ENCODE measurements at regions not wholly inside any gene's neighbourhood (a gene's known extent, or its start where the extent isn't known, plus 50 kb on each side); places are given as distances from the start of the nearest gene placed in this dataset.

DNA sequence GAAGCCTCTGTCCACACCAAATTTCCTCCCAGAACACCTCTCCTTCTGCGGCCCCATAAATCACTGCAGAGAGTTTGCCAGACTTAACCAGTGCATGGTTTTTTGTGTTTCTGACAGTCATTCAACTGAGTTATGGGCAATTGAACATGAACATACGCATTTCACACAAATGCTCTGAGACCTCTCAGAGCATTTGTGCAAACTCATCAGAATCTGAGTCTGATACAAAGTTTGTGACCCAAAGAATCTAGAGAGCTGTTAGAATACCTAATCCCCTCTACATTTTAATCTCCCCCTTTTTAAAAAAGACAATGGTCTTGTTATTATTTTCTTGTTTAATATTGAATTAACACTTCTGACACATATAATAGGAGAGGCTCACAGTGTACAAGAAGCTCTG lies 416.9 kb upstream of the SMARCA2 start:
- ATAC-seq: no peak
- DNase-seq: no peak
- intact Hi-C loops (cut with micrococcal nuclease): no loop called here

DNA sequence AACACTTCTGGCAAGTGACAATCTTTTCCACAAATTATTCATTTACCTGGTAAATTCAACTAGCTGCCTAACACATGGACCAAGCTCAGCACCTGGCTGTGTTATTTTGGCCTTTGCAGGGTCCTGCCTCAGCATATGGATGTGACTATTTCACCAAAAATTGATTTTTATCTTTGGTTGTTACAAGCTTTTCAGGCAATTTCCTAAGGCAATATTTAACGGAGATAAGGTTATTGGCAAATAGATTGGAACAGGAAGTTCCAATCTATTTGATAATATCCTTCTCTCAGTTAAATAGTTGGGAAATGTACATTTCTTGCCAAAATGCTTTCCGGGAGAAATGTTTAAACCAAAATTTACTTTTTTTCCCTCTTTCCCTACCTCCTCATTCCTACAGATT lies 415.2 kb upstream of the SMARCA2 start:
- no peak for DNase-seq
- intact Hi-C loops (cut with micrococcal nuclease): no loop called here
- ATAC-seq: no peak

DNA sequence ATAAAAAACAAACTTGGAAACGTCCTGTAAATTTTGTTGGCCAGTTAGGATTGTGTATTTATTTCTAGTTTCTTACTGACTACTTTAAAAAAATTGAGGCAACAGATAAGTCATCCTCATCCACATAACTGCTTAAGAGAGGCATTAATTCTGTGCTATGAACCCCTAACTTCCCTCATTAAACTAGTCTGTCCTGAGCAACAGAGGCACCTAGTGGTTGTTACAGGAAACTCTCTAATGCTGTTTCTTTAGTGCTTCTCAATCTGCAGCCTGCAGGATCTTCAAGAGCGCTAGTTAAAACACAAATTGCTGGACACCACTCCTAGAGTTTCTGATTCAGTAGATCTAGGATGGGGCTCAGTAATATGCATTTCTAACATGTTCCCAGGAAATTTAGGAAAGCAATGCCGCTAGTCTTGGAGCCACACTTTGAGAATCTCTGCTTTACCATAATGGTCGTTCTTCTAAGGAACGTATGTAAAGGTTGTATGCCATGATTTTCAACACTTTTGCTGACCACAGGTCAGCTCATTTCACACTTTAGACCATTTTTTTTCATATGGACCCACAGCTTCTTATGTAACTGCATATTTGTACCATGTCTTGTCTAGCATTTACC lies 410.1 kb upstream of the SMARCA2 start:
- no peak for DNase-seq
- intact Hi-C loops (cut with micrococcal nuclease): no loop called here
- ATAC-seq: no peak

DNA sequence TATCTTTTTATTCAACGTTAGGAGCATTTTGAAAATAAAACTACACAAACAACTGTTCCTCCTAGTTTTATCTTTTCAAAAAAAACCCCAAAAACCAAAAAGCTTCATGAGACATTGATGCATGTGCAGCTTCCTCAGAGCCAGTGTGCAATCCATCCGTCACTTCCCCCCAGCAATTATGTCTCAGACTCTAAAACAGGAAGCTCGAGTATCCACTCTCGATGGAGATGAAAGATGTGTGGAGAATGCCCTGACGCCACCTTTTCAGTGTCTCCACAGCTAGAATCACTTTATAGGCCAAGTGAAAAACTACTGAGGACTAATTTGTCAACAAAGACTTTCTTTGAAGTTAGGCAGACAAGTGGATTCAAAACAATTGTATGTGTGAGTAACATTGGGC lies 408.9 kb upstream of the SMARCA2 start:
- intact Hi-C loops (cut with micrococcal nuclease): no loop called here
- ATAC-seq (no peak), DNase-seq (no peak)

DNA sequence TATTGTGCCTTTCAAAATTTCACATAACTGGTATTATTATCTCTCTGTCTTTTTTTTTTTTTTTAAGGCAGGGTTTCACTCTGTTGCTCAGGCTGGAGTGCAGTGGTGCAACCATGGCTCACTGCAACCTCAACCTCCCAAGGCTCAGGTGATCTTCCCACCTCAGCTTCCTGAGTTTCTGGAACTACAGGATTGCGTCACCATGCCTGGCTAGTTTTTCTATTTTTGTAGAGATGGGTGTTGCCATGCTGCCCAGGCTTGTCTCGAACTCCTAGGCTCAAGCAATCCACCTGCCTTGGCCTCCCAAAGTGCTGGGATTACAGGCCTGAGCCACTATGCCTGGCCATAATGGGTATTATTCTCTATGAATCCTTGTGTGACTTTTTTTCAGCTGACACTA lies 402.3 kb upstream of the SMARCA2 start:
- ATAC-seq: no peak
- DNase-seq: no peak

GRCh38 chr9:1617419-1617818 lies 397.7 kb upstream of the SMARCA2 start:
- DNase-seq: no peak
- ATAC-seq: no peak
- intact Hi-C loops (cut with micrococcal nuclease): no loop called here

More for the DNA sequence above, 402.3 kb upstream of the SMARCA2 start:
- intact Hi-C loops (cut with micrococcal nuclease): no loop called here

DNA sequence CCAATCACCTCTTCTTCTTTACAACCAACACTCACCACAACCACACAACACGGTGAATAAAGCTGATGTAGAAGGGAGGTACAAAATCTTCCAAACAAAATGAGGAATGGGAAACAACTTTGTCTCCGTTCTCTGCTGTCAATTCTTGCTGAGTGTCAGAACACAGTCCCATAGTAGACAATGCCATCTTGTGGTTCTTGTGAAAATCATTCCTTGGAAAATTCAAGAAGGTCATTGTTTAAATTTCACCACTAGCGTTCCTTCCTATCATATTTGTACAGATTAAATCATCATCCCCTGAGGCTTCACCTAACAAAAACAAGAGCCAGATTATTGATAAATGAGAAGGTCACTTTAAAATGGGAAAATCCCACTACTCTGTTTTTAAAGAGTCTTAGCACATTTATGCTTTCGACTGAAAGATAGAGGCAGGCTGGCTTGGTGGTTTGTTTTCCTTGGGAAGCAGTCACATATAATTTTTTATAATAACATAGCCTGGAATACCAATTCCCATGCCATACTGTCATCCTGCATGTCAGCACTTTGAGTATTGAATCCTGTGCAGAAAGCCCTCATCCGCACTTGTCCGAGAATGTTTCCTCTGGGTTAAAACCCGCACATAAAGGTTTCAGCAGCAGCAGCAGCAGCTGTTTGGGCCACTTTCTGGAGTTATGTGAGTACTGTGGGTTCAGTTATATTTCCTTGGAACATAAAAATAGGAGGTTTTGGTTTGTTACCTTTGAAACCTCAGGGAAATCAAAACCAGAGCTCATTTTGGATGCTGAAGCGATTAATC lies 395.0 kb upstream of the SMARCA2 start:
- no peak for ATAC-seq
- DNase-seq: no peak
- intact Hi-C loops (cut with micrococcal nuclease): no loop called here

DNA sequence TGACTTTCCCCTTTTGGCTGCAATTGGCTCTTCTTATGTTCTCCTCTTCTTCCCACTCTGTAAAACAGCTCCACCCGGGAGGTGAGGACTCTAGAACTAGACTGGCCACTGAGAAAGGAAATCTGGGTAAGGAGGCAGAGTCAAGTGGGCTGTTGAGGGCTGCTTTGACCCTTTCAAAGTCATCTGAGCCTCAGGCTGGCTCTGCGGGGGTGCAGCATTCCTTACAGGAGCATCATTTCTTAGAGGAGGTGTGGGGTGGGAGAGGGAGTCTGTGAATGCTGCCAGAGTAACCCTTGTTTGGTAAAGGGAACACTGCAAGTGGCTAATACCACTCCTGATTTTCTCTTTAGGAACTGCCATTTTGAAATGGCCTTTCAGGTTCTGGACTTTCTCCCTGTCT lies 377.7 kb upstream of the SMARCA2 start:
- ATAC-seq (no peak), DNase-seq (no peak)
- intact Hi-C loops (cut with micrococcal nuclease): no loop called here

DNA sequence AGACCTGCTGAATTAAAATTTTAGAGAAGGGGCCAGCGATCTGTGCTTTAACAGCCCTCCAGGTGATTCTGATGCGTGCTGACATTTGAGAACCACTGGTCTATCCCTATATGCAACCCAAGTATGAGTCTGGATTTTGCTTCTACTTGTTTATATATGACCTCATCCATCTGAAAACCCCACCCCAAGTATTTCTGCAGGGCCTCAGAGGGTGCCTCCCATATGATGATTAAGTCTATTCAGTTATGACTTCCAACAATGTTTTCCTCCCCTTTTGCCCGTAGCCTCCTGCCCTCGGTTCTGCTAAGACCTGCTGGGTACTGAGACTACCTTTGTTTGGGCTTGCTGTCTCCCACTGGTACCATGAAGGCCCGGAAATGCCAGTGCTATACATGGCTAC lies 376.0 kb upstream of the SMARCA2 start:
- DNase-seq: no peak
- intact Hi-C loops (cut with micrococcal nuclease): no loop called here
- ATAC-seq: no peak

DNA sequence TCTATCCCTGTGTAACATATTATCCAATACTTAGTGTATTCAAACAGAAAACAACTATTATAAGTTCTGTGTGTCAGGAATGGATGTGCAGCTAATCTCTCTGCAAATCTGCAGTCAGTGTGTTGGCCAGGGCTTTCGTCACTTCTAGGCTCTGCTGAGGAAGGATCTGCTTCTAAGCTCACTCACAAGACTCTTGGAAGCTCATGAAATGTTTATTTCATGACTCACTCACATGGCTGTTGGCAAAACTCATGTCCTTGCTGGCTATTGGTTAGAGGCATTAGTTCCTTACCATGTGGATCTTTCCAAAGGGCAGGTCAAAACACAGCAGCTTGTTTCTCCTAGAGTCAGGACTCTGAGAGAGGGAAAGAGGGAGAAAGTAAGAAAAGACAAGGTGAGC lies 367.4 kb upstream of the SMARCA2 start:
- DNase-seq (no peak), ATAC-seq (no peak)
- intact Hi-C loops (cut with micrococcal nuclease): no loop called here

DNA sequence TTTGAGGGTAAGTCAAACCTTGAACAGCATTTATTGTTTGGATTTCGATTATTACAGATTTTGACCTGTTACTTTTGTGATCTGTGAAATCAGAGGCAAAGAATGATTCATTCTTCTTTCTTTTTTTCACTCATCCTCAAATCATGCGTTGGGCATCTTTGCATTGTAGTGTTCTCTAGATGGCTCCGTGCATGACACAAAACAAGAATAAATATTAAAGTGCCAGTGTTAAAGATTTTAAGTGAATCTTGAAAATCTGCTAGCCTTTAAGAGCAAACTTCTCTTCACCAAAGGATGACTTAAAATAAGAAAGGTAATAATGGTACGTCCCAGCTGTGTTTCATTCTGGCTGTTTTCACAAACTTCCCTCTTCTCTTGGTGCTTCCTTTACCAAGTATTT lies 361.9 kb upstream of the SMARCA2 start:
- DNase-seq (no peak), ATAC-seq (no peak)
- intact Hi-C loops (cut with micrococcal nuclease): no loop called here

- intact Hi-C loops (cut with micrococcal nuclease): no loop called here
- DNase-seq (no peak), ATAC-seq (no peak)
Observed at GRCh38 chr9:1658661-1659362, 356.3 kb upstream of the SMARCA2 start.

DNA sequence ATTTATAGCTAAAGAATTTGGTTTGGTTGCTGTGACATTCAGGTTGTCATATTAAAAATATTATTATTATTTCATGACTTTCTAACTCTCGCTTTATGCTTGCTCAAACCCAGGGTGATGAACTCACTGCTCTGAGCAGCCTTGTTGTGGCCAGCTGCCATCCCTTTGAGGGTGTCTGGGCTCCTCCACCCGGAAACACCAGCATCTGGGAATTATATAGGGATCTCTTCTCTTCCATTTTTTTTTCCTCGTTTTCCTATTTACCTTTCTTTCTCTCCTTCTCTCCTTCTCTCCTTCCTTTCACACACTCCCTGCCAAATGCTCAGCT lies 355.8 kb upstream of the SMARCA2 start:
- intact Hi-C loops (cut with micrococcal nuclease): no loop called here
- DNase-seq (no peak), ATAC-seq (no peak)

- no peak for DNase-seq
- no peak for ATAC-seq
- intact Hi-C loops (cut with micrococcal nuclease): no loop called here
Observed at GRCh38 chr9:1668441-1668840, 346.7 kb upstream of the SMARCA2 start.

- no peak for DNase-seq
- no peak for ATAC-seq
Observed at GRCh38 chr9:1673300-1673699, 341.8 kb upstream of the SMARCA2 start.

DNA sequence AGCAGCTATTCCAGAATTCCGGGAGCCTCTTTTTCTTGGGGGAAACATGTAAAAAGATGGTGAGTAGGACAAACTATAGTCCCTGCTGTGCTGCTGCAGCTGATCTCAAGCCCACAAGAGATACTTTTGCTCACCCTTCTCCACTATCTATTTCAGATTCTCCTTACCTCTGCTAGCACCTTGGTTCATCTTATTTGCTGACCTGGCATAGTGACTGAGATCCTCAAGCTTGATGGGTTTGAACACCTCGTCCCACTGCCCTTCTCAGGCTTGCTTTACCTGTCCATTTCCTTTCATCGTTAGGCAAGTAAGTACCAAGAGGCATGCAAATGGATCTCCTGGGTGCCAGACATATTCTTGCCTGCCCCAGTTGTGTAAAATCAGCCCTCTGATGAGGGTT lies 338.4 kb upstream of the SMARCA2 start:
- intact Hi-C loops (cut with micrococcal nuclease): no loop called here
- ATAC-seq (no peak), DNase-seq (no peak)

More at GRCh38 chr9:1673300-1673699, 341.8 kb upstream of the SMARCA2 start:
- intact Hi-C loops (cut with micrococcal nuclease): no loop called here

- DNase-seq: no peak
- no peak for ATAC-seq
- intact Hi-C loops (cut with micrococcal nuclease): no loop called here
Observed at GRCh38 chr9:1683951-1684350, 331.2 kb upstream of the SMARCA2 start.

DNA sequence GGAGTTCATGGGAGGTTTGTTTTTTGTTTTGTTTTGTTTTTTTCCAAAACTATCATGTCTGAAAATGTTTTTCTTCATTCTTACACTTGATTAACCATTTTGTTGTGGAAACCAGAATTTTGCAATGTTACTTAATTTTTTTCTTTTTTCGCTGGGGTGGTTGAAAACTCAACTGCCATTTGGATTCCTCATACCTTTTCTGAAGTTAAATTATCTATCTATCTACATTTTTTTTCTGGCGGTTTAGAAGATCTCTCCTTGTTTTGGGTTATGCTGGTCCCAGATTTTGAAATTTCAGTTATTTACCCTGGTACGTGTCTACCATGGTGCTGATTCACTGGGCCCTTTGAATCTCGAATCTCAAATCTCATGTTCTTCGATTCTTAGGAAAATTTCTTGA lies 316.2 kb upstream of the SMARCA2 start:
- DNase-seq (no peak), ATAC-seq (no peak)
- intact Hi-C loops (cut with micrococcal nuclease): no loop called here

DNA sequence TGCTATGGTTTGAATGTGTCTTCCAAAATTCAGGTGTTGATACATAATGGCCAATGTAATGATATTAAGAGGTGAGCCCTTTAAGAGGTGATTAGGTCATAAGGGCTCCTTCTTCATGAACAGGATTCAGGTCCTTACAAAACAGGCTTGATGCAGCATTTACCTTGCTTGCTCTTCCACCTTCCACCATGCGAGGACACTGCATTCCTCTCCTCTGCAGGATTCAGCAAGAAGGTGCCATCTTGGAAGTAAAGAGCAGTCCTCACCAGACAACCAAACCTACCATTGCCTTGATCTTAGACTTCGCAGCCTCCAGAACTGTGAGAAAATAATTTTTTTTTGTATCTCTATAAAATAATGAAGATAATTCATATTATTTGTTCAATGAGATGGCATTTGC lies 314.0 kb upstream of the SMARCA2 start:
- intact Hi-C loops (cut with micrococcal nuclease): no loop called here
- DNase-seq (no peak), ATAC-seq (no peak)

- intact Hi-C loops (cut with micrococcal nuclease): no loop called here
- DNase-seq (no peak), ATAC-seq (no peak)
Observed at GRCh38 chr9:1702701-1703100, 312.4 kb upstream of the SMARCA2 start.

GRCh38 chr9:1707291-1707690 lies 307.9 kb upstream of the SMARCA2 start:
- no peak for ATAC-seq
- DNase-seq: no peak
- intact Hi-C loops (cut with micrococcal nuclease): no loop called here
